Ishikawa (cell line): ENCODE measurements at regions not wholly inside any gene's neighbourhood (a gene's known extent, or its start where the extent isn't known, plus 50 kb on each side); places are given as distances from the start of the nearest gene placed in this dataset.

ENCODE experiments used
- CEBPB ChIP-seq: IDR thresholded peaks from 2 replicates; pipeline ENCODE4 v1.6.1; 2012
- CREB1 ChIP-seq: IDR thresholded peaks from 2 replicates; pipeline ENCODE4 v1.6.1; 2012; ENCODE audit warnings: low read depth
- EP300 ChIP-seq: IDR thresholded peaks from 2 replicates; pipeline ENCODE4 v1.6.1; 2012; ENCODE audit warnings: borderline replicate concordance
- FOXM1 ChIP-seq: IDR thresholded peaks from 2 replicates; pipeline ENCODE4 v1.6.1; 2012; ENCODE audit warnings: low read depth, borderline replicate concordance
- MAX ChIP-seq: IDR thresholded peaks from 2 replicates; pipeline ENCODE4 v1.6.1; 2012
- NFIC ChIP-seq: IDR thresholded peaks from 2 replicates; pipeline ENCODE4 v1.6.1; 2012
- RAD21 ChIP-seq: IDR thresholded peaks from 2 replicates; pipeline ENCODE4 v1.6.1; 2012; ENCODE audit warnings: low read depth
- REST ChIP-seq: IDR thresholded peaks from 2 replicates; pipeline ENCODE4 v1.6.1; 2012; ENCODE audit warnings: low read depth, mild to moderate bottlenecking
- TAF1 ChIP-seq: IDR thresholded peaks from 2 replicates; pipeline ENCODE4 v1.6.1; 2012; ENCODE audit warnings: low read depth, mild to moderate bottlenecking
- USF1 ChIP-seq: IDR thresholded peaks from 2 replicates; pipeline ENCODE4 v1.6.1; 2012
- ZBTB7A ChIP-seq: IDR thresholded peaks from 2 replicates; pipeline ENCODE4 v1.6.1; 2012; ENCODE audit warnings: low read depth

DNA sequence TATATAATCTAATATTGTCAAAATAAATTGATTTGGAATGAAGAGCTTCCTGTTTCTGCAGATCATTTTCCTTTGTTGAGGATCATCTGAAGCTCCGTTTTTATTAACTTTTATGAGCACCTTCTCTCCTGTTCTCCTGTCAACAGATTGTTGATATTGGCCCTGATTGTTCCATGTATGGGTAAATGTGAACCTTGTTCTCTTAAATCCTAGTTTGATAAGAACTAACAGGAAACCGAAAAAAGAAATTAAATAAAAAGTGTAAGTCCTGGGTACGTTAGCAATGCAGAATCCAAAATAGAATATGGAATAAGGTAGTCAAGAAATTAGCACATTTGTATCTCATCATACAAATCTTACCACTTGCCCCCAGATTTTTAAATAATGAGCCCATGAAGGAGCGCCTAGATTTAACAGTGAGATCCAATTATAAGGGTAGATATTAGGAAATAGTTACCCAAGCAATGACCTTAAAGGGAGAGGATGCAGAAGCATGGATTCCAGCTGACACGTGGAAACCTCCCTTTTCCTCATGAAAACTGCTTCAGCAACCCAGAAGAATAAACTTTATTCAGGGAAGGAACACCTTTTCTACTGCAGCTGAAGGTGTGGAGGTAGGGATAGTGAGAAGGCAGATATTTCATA, 80.8 kb upstream of the PIK3R1 start:
- TF ChIP-seq CEBPB, result no peak
- TF ChIP-seq CREB1, result no peak
- TF ChIP-seq REST, result no peak
- no peak for TF ChIP-seq TAF1
- TF ChIP-seq RAD21, result no peak
- TF ChIP-seq USF1, result no peak
- no peak for TF ChIP-seq EP300
- no peak for TF ChIP-seq MAX
- TF ChIP-seq NFIC, result no peak
- no peak for TF ChIP-seq ZBTB7A
- TF ChIP-seq FOXM1, result no peak
